Kidney (tissue), 13 donors: ENCODE measurements at regions not wholly inside any gene's neighbourhood (a gene's known extent, or its start where the extent isn't known, plus 50 kb on each side); places are given as distances from the start of the nearest gene placed in this dataset.

Source experiments
- DNase-seq, 5 donors: peaks; one replicate each; pipeline ENCODE4 v3.0.0-alpha.2; 2013 to 2020
- FAIRE-seq: peaks from 2 replicates; lab custom pipeline; 2012; peaks lifted over from hg19 to GRCh38; lab: Jason Lieb, UNC
- H3K27ac ChIP-seq, 2 donors: one replicate each; pipeline ENCODE4 v1.7.0; 2013; ENCODE audit warnings: low read depth in 2 of 2, low read length in 2 of 2, inconsistent platforms in 1 of 2
- H3K27me3 ChIP-seq: one replicate; pipeline ENCODE4 v1.7.1; 2013; ENCODE audit warnings: low read length, inconsistent platforms; ENCODE audit not compliant: control insufficient read depth, insufficient read depth
- H3K36me3 ChIP-seq, 3 donors: one replicate each; pipeline versions ENCODE4 v1.7.0 to v1.7.1; 2013; ENCODE audit warnings: low read length in 3 of 3, control low read depth in 1 of 3, inconsistent platforms in 1 of 3; ENCODE audit not compliant: insufficient read depth in 3 of 3, control insufficient read depth in 2 of 3
- H3K4me1 ChIP-seq, 3 donors: one replicate each; pipeline versions ENCODE4 v1.7.0 to v1.7.1; 2013; ENCODE audit warnings: low read length in 3 of 3, inconsistent platforms in 1 of 3, low read depth in 1 of 3; ENCODE audit not compliant: control insufficient read depth in 2 of 3, insufficient read depth in 2 of 3
- H3K4me3 ChIP-seq, 3 donors: one replicate each; pipeline versions ENCODE4 v1.7.0 to v1.8.1; 2013; ENCODE audit warnings: low read length in 3 of 3, control low read depth in 1 of 3, inconsistent platforms in 1 of 3
- H3K9ac ChIP-seq, 3 donors: one replicate each; pipeline versions ENCODE4 v1.7.0 to v1.7.1; 2013; ENCODE audit warnings: low read length in 3 of 3, control low read depth in 1 of 3, inconsistent platforms in 1 of 3
- H3K9me3 ChIP-seq, 3 donors: one replicate each; pipeline versions ENCODE4 v1.7.0 to v1.7.1; 2013; ENCODE audit warnings: low read length in 3 of 3, control low read depth in 1 of 3, inconsistent platforms in 1 of 3; ENCODE audit not compliant: control insufficient read depth in 2 of 3, insufficient read depth in 1 of 3
- intact Hi-C: fragments of 100-400 bp; cut with DNase I; formaldehyde crosslinking; loops from one replicate; pipeline ENCODE4 v1.11.1; 2022
- TF ChIP-seq, protein P1 (sequence below): IDR thresholded peaks from 3 replicates; pipeline ENCODE4 v1.5.1; 2012; ENCODE audit warnings: mild to moderate bottlenecking, moderate library complexity, borderline replicate concordance; ENCODE audit not compliant: insufficient read depth; ENCODE audit errors: extremely low read depth
- donor health status: control.
- donor health status: control.
- donor health status: control.
- donor health status: control.
- donor health status: control.
- donor health status: DM: yes; HTN: yes; CAD: no.
- donor health status: Normal renal cell carcinoma (clear cell type).

DNA sequence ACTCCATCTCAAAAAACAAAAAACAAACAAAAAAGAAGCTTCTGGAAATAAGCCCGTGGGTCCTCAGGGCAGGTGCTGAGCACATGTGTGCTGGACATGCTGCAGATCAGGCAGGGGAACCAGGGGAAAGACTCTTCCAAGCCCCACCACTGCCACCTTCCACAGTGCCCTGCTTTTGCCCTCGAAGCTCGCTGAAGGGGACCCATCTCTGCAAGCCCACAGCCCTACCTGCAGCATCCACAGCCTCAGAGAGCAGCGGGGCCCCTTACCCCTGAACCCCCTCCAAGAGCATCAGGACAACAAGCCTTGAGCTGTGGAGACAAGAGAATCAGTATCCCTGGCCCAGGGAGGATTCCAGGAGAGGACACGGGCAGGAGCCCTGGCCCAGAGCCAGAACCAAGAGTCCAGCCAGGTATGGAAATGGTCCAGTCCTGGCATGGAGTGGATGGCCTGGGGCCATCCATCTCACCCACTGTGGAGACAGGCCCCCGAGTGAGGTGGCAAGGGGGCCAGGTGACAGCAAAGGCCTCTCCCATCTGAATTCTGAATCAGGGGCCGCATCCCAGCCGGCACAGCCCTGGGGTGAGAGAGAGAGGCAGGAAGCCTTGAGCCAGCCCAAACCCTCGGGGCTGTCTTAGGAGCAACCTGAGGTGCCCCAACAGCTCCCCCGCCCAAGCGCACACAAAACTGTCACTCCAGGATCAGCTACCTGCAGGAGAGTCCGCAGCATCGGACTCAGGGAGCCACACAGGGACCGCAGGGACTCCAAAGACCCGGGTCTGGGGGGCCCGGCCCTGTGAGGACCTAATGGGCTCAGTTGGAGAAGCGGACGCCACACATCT, 51.8 kb upstream of the TPM4 start:
- intact Hi-C loops, result no loop called here
- no peak overlapping the region for H3K4me3 ChIP-seq
- TF ChIP-seq, protein P1, sequence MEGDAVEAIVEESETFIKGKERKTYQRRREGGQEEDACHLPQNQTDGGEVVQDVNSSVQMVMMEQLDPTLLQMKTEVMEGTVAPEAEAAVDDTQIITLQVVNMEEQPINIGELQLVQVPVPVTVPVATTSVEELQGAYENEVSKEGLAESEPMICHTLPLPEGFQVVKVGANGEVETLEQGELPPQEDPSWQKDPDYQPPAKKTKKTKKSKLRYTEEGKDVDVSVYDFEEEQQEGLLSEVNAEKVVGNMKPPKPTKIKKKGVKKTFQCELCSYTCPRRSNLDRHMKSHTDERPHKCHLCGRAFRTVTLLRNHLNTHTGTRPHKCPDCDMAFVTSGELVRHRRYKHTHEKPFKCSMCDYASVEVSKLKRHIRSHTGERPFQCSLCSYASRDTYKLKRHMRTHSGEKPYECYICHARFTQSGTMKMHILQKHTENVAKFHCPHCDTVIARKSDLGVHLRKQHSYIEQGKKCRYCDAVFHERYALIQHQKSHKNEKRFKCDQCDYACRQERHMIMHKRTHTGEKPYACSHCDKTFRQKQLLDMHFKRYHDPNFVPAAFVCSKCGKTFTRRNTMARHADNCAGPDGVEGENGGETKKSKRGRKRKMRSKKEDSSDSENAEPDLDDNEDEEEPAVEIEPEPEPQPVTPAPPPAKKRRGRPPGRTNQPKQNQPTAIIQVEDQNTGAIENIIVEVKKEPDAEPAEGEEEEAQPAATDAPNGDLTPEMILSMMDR, result no peak
- FAIRE-seq (no peak), DNase-seq (no peak)
- H3K27ac ChIP-seq, result no peak overlapping the region
- H3K4me1 ChIP-seq, result no peaks in the 10 kb centered on the region
- no peaks in the 10 kb centered on the region for H3K36me3 ChIP-seq
- H3K27me3 ChIP-seq, result no peaks in the 10 kb centered on the region
- no peaks in the 10 kb centered on the region for H3K9me3 ChIP-seq
- H3K9ac ChIP-seq, result no peak overlapping the region

DNA sequence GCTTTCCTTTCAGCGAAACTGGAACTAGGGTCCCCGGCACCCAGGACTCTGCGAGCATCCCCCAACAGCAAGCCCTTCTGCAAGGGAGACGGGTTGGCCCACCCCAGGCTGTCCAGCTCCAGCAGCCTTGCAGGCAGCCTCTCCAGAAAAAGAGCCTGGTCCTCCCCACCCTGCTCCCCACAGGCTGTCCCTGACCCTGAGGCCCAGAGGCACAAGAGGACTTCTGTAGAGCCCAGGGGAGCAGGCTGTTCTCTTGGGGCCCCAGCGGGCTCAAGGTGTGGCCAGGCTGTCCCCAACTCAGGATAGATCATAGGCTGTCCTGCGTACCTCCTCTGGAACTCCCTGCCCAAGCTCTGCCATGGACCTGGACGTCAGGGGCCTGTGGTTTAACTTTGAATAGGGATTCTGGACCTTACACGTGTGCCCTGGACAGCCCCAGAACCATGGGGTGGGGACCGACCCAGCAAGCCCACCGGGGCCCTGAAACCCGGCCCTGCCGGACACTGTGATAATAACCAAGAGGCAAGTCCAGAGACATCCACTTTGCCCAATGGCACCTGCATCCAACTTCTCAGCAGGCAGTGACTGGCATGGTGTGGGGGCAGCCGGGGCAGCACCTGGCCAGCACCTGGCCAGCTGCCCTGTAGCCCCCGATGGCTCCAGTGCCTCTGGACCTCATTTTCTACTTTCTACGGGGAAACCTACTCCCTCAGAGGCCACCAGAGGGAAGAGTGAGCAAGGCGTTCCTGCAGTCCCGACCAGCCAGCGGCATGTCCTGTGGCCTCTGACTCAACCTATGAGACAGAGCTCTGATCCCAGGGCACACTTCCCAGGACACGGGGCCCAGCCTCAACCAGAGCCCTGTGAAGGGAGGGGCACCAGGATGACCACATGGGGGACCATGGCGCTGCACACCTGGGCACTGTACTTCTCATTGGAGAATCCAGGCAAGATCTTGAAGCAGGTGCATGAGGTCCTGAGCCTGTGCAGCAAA, 50.9 kb upstream of the TPM4 start:
- FAIRE-seq (no peak), DNase-seq (peak in 2 of 5 donors; percentile 20 to 27)
- Histone ChIP-seq H3K27me3 (no peaks in the 10 kb centered on the region), H3K4me1 (no peaks in the 10 kb centered on the region), H3K4me3 (no peak overlapping the region), H3K9ac (no peak overlapping the region), H3K36me3 (no peaks in the 10 kb centered on the region), H3K9me3 (no peaks in the 10 kb centered on the region), H3K27ac (no peak overlapping the region)
- intact Hi-C loops, result no loop called here
- TF ChIP-seq, protein P1, result peak; percentile 15

DNA sequence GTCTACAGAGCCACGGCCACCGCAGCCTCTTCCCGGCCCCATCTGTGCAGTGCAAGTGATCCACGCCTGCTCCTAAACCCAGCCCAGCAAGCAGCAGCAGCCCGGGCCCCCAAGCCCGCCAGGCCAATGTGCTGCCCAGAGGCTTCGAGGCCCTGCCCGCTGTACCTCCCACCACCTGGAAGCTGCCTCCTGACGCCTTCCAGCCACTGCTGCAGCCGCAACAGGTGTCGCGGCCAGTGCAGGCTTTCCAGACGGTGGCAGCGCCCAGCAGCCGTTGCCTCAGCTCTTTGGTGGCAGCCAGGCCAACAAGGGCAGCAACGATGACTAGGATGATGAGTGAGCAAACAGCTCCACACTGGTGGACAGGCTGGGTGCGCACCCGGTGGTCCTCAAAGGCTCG, 50.2 kb upstream of the TPM4 start:
- Histone ChIP-seq H3K9ac (no peak overlapping the region), H3K27me3 (no peaks in the 10 kb centered on the region), H3K9me3 (no peaks in the 10 kb centered on the region), H3K4me1 (no peaks in the 10 kb centered on the region), H3K27ac (no peak overlapping the region), H3K4me3 (no peak overlapping the region), H3K36me3 (no peaks in the 10 kb centered on the region)
- peak in 1 of 5 donors; percentile 68 for DNase-seq
- FAIRE-seq, result no peak
- intact Hi-C loops, result no loop called here
- TF ChIP-seq, protein P1, result no peak
